Activated B cell treated with CpG ODN at 0.5 μM for 24 hours (primary cell): ENCODE measurements at regions not wholly inside any gene's neighbourhood (a gene's known extent, or its start where the extent isn't known, plus 50 kb on each side); places are given as distances from the start of the nearest gene placed in this dataset.

Source experiments
- ATAC-seq: fragments of 200-7000 bp; cut with Tn5 transposase; one replicate; pipeline ENCODE4 v1.10.0; 2021; ENCODE audit warnings: low read depth, mild to moderate bottlenecking, moderate library complexity
- CTCF ChIA-PET: fragments of 350-600 bp; sonication (Branson Sonifier 250); formaldehyde crosslinking; loops from one replicate; lab custom pipeline; 2021; ENCODE audit warnings: antibody characterized with exemption; lab: Charles Lee
- POLR2A ChIA-PET: fragments of 350-600 bp; sonication (Branson Sonifier 250); formaldehyde crosslinking; loops from one replicate; lab custom pipeline; 2021; ENCODE audit warnings: antibody characterized with exemption; lab: Charles Lee
- DNase-seq: peaks from one replicate; pipeline ENCODE4 v3.0.0; 2022
- H3K27ac Mint-ChIP-seq: one replicate; pipeline ENCODE4 v1.8.0; 2020; ENCODE audit warnings: mixed read lengths
- H3K27me3 Mint-ChIP-seq: one replicate; pipeline ENCODE4 v1.8.0; 2021; ENCODE audit warnings: mixed read lengths
- H3K36me3 Mint-ChIP-seq: one replicate; pipeline ENCODE4 v1.8.0; 2021; ENCODE audit warnings: low read depth, mixed read lengths
- H3K4me1 Mint-ChIP-seq: one replicate; pipeline ENCODE4 v1.8.0; 2021; ENCODE audit warnings: mixed read lengths
- H3K4me3 Mint-ChIP-seq: one replicate; pipeline ENCODE4 v1.8.0; 2020; ENCODE audit warnings: mild to moderate bottlenecking, mixed read lengths
- H3K9me3 Mint-ChIP-seq: one replicate; pipeline ENCODE4 v1.8.0; 2020; ENCODE audit warnings: mixed read lengths
- intact Hi-C: fragments of 100-400 bp; cut with micrococcal nuclease; formaldehyde crosslinking; loops from one replicate; pipeline ENCODE4 v1.15.1; 2024
- TF ChIP-seq, protein P1 (sequence below): fragments of 200-600 bp; IDR thresholded peaks from one replicate; pipeline ENCODE4 v1.8.0; 2022; ENCODE audit warnings: antibody characterized with exemption, mild to moderate bottlenecking

DNA sequence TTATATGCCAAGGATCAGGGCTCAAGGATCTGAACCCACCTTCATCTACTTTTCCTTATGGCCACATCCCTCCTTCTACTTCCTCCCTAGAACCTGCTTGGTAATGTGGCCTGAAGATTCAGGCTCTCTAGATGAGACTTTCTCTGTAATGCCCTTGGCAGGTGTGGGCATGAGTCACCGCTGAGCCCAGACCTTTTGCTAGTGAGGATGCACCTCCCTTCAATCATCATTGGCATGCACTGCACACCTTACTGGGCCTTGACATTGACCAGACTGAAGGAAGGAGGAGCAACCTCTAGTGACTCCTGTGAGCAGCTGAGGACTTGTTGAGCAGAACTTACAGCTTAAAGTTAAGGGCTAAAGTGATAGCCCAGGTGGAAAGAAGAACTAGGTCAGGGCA, 405.3 kb downstream of the MAFB start:
- CTCF ChIA-PET, result no interaction called here
- H3K4me1 Mint-ChIP-seq, result no peaks in the 10 kb centered on the region
- no peak overlapping the region for H3K4me3 Mint-ChIP-seq
- no peak for DNase-seq
- H3K36me3 Mint-ChIP-seq, result no peaks in the 10 kb centered on the region
- intact Hi-C loops, result no loop called here
- POLR2A ChIA-PET, result no interaction called here
- TF ChIP-seq, protein P1, sequence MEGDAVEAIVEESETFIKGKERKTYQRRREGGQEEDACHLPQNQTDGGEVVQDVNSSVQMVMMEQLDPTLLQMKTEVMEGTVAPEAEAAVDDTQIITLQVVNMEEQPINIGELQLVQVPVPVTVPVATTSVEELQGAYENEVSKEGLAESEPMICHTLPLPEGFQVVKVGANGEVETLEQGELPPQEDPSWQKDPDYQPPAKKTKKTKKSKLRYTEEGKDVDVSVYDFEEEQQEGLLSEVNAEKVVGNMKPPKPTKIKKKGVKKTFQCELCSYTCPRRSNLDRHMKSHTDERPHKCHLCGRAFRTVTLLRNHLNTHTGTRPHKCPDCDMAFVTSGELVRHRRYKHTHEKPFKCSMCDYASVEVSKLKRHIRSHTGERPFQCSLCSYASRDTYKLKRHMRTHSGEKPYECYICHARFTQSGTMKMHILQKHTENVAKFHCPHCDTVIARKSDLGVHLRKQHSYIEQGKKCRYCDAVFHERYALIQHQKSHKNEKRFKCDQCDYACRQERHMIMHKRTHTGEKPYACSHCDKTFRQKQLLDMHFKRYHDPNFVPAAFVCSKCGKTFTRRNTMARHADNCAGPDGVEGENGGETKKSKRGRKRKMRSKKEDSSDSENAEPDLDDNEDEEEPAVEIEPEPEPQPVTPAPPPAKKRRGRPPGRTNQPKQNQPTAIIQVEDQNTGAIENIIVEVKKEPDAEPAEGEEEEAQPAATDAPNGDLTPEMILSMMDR, result no peak
- H3K27me3 Mint-ChIP-seq, result peaks cover 3% of the 10 kb centered on the region
- no peaks in the 10 kb centered on the region for H3K9me3 Mint-ChIP-seq
- H3K27ac Mint-ChIP-seq, result no peak overlapping the region
- ATAC-seq, result no peak

DNA sequence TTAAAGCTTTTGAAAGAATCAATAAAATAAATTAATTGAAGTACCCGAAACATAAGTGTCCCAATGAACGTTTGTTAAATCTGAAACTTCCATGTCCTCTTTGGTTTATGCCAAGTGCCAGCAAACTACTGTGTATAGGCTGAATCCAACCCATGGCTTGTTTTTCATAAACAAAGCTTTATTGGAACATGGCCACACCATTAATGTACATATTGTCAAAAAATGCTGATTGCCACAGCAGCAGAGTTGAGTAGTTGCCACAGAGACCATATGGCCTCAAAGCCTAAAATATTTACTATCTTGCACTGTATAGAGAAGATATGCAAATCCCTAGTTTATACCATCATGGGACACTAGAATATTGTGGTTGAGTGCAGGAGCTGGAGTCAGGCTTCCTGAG, 406.1 kb downstream of the MAFB start:
- TF ChIP-seq, protein P1, result no peak
- DNase-seq, result no peak
- intact Hi-C loops, result no loop called here
- Mint-ChIP-seq H3K4me1 (no peaks in the 10 kb centered on the region), H3K36me3 (no peaks in the 10 kb centered on the region), H3K27ac (no peak overlapping the region), H3K4me3 (no peak overlapping the region), H3K9me3 (no peaks in the 10 kb centered on the region), H3K27me3 (peaks cover 3% of the 10 kb centered on the region)
- no peak for ATAC-seq
- POLR2A ChIA-PET, result no interaction called here
- CTCF ChIA-PET, result no interaction called here

DNA sequence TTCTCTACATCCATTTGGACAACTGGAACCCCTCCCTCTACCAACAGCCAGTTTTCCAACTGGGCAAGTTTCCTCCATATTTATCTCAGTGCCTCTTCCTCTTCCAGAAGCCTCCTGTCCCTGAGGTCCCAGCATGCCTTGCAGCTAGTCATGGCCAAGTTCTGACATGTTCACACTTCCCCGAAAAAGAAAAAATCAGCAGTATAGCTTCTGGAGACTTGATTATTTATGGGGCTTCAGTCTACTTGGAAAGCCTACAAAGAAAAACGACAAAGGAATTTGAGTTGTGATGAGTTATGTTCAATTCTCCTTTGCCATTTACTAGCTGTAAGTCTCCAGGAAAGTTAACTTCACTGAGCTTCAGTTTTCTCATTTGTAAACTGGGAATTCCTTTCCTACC, 406.5 kb downstream of the MAFB start:
- Mint-ChIP-seq H3K4me3 (no peak overlapping the region), H3K27ac (no peak overlapping the region), H3K36me3 (no peaks in the 10 kb centered on the region), H3K27me3 (peaks cover 3% of the 10 kb centered on the region), H3K4me1 (no peaks in the 10 kb centered on the region), H3K9me3 (no peaks in the 10 kb centered on the region)
- ChIA-PET CTCF (no interaction called here), POLR2A (no interaction called here)
- no peak for ATAC-seq
- intact Hi-C loops, result no loop called here
- no peak for DNase-seq
- TF ChIP-seq, protein P1, result no peak

DNA sequence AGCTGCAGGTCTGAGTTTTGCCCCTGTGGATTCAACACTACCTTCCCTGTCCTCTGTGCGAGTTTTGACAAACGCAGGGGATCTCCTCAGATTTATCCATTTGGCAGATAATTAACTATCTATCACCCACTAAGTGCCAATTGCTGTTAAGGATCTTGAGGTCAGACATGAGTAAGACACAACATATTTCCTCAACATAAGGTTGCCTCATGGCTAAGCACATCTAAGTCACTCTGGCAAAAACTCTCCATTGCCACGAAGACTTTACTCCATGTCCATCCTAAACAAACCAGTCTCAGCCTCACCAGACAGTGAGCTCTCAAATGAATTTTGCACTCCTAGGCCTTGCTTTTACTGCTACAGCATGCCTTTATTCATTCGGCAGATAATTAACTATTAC, 408.4 kb downstream of the MAFB start:
- intact Hi-C loops, result no loop called here
- no peaks in the 10 kb centered on the region for H3K9me3 Mint-ChIP-seq
- ChIA-PET CTCF (no interaction called here), POLR2A (no interaction called here)
- H3K27ac Mint-ChIP-seq, result no peak overlapping the region
- H3K36me3 Mint-ChIP-seq, result no peaks in the 10 kb centered on the region
- H3K27me3 Mint-ChIP-seq, result peaks cover 3% of the 10 kb centered on the region
- no peak for ATAC-seq
- no peak overlapping the region for H3K4me3 Mint-ChIP-seq
- no peak for DNase-seq
- no peaks in the 10 kb centered on the region for H3K4me1 Mint-ChIP-seq
- TF ChIP-seq, protein P1, result no peak

DNA sequence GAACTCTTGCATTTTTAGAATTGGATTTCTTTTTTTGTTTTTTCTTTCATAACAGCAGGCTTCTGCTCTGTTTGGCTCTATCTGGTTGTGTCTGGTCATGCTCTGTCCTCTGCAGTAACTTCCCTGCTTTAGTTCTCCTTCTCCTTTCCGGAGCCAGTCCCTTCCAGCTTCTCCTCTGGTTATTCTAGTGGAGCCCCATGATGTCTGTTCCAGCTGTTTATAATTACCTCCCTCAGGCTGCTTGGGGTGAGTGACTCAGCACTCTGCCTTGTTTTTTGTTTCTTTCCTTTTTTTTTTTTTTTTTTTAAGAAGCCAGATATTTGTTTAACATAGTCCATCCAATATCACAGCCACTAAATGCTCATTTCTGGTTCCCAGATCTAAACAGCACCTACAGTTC, 409.6 kb downstream of the MAFB start:
- Mint-ChIP-seq H3K27me3 (peaks cover 3% of the 10 kb centered on the region), H3K4me3 (no peak overlapping the region), H3K4me1 (no peaks in the 10 kb centered on the region), H3K36me3 (no peaks in the 10 kb centered on the region), H3K27ac (no peak overlapping the region), H3K9me3 (no peaks in the 10 kb centered on the region)
- TF ChIP-seq, protein P1, result no peak
- ChIA-PET POLR2A (no interaction called here), CTCF (no interaction called here)
- intact Hi-C loops, result no loop called here
- DNase-seq (no peak), ATAC-seq (no peak)
